ENCODE measurements at regions not wholly inside any gene's neighbourhood (a gene's known extent, or its start where the extent isn't known, plus 50 kb on each side); places are given as distances from the start of the nearest gene placed in this dataset.

DNA sequence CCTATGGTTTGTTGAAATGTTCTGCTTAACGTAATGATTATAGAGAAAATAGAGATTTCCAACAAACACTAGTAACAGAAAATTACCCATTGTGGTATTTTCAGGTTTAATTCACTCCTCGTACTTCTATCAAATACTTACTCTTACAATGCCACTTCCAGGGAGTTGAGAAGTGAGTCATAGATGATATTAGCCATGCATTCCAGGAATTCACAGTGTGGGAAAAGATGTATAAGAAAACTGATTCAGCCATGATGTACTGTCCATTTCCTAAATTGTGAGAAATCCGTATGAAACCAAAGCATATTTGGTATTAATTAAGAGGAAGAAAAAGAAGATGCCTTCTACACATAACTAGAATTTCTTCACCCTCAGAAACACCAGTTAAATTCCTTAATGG is 1854.6 kb upstream of the WWC1 start:
- TF ChIP-seq POLR2A (IDR thresholded peaks at IDR 0.05) (no peak), CTCF (IDR thresholded peaks at IDR 0.05) (no peak)

All from thyroid gland (tissue), 4 donors.